GM18951 (cell line): ENCODE measurements at regions not wholly inside any gene's neighbourhood (a gene's known extent, or its start where the extent isn't known, plus 50 kb on each side); places are given as distances from the start of the nearest gene placed in this dataset.

ENCODE experiments used
- POLR2A ChIP-seq: IDR thresholded peaks from 4 replicates; pipeline ENCODE4 v1.6.1; 2011; ENCODE audit warnings: mild to moderate bottlenecking; ENCODE audit not compliant: insufficient read length, insufficient read depth; ENCODE audit errors: extremely low read depth
- in situ Hi-C: fragments of 300-500 bp; cut with MboI; formaldehyde crosslinking; loops from one replicate; pipeline ENCODE4 v1.12.0; 2022; ENCODE audit warnings: low sequenced_read_pairs, mixed read lengths, inconsistent platforms; ENCODE audit not compliant: unreplicated experiment

GRCh38 chr5:2427983-2428382 is 323.5 kb downstream of the IRX2 start:
- in situ Hi-C loops, result no loop called here
- no peak for TF ChIP-seq POLR2A

GRCh38 chr5:2423634-2424033 is 327.8 kb downstream of the IRX2 start:
- in situ Hi-C loops, result no loop called here

GRCh38 chr5:2417301-2417700 is 334.2 kb downstream of the IRX2 start:
- no peak for TF ChIP-seq POLR2A
- in situ Hi-C loops, result no loop called here

More at GRCh38 chr5:2423634-2424033, 327.8 kb downstream of the IRX2 start:
- TF ChIP-seq POLR2A, result no peak

- TF ChIP-seq POLR2A, result no peak
- in situ Hi-C loops, result no loop called here
Observed at GRCh38 chr5:2415678-2416077, 335.8 kb downstream of the IRX2 start.

GRCh38 chr5:2410451-2410850 is 341.0 kb downstream of the IRX2 start:
- TF ChIP-seq POLR2A, result no peak
- in situ Hi-C loops, result no loop called here

GRCh38 chr5:2403296-2403695 is 348.2 kb downstream of the IRX2 start:
- in situ Hi-C loops, result no loop called here
- no peak for TF ChIP-seq POLR2A

GRCh38 chr5:2399804-2400203 is 351.7 kb downstream of the IRX2 start:
- in situ Hi-C loops, result no loop called here
- no peak for TF ChIP-seq POLR2A

- in situ Hi-C loops, result no loop called here
- no peak for TF ChIP-seq POLR2A
Observed at GRCh38 chr5:2399096-2399495, 352.4 kb downstream of the IRX2 start.

GRCh38 chr5:2393556-2393955 is 357.9 kb downstream of the IRX2 start:
- no peak for TF ChIP-seq POLR2A
- in situ Hi-C loops, result no loop called here

GRCh38 chr5:2391566-2391965 is 359.9 kb downstream of the IRX2 start:
- in situ Hi-C loops, result no loop called here
- no peak for TF ChIP-seq POLR2A

- TF ChIP-seq POLR2A, result no peak
- in situ Hi-C loops, result no loop called here
Observed at GRCh38 chr5:2391021-2391420, 360.5 kb downstream of the IRX2 start.

GRCh38 chr5:2388571-2388970 is 362.9 kb downstream of the IRX2 start:
- TF ChIP-seq POLR2A, result no peak
- in situ Hi-C loops, result no loop called here

- in situ Hi-C loops, result no loop called here
- no peak for TF ChIP-seq POLR2A
Observed at GRCh38 chr5:2387634-2388325, 363.7 kb downstream of the IRX2 start.

- in situ Hi-C loops, result no loop called here
- TF ChIP-seq POLR2A, result no peak
Observed at GRCh38 chr5:2387250-2387633, 364.2 kb downstream of the IRX2 start.

GRCh38 chr5:2385818-2386217 is 365.7 kb downstream of the IRX2 start:
- in situ Hi-C loops, result no loop called here
- TF ChIP-seq POLR2A, result no peak
